Activated T-cell treated with anti-CD3 and anti-CD28 coated beads, Interleukin-2, amount 50 U/mL, for 1 hour (primary cell): ENCODE measurements at regions not wholly inside any gene's neighbourhood (a gene's known extent, or its start where the extent isn't known, plus 50 kb on each side); places are given as distances from the start of the nearest gene placed in this dataset.

Source experiments
- DNase-seq: peaks from one replicate; pipeline ENCODE4 v3.0.0-alpha.2; 2020

DNA sequence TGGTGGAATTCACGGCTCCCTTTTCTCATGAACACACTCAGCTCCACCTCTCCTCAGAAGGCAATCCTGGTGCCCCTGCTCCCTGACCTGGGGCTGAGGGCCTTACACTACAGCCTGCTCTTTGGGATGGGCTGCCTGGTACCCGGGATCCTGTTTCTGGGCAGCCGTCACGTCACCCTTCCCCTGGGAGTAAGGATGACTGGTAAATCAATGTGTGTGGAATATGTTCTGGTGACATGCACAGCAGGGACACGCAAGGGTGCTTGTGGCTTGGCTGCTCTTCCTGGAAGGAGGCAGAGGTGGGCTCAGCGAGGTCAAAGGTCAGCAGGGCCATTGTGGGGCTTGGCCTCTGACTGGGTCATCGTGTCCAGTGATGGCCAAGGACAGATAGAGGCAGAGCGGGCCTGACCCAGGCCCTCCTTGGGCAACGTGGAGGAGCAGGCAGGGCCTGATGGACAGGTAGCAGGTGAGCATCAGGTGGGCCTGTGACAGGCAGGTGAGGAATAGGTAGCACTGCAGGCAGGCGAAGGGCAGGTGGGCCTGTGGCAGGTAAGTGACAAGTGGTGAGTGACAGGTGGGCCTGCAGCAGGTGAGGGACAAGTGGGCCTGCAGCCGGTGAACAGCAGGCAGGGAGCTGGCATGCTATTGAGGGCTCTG is 399.4 kb upstream of the IRX4 start:
- no peak for DNase-seq

DNA sequence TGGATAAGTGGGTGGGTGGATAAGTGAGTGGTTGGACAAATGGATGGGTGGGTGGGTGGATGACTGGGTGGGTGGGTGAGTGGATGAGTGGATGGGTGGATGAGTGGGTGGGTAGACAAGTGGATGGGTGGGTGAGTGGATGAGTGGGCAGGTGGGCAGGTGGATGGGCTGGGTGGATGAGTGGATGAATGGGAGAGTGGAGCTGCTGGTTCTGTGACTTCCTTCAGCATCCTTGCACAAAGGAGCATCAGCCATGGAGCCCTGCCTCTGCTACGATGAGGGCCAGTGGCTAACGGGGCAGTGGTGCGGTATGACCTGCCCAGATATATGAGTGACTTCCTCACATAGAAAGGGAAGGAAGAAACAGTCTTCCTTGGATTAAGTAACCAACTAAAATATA is 398.7 kb upstream of the IRX4 start:
- DNase-seq: no peak

DNA sequence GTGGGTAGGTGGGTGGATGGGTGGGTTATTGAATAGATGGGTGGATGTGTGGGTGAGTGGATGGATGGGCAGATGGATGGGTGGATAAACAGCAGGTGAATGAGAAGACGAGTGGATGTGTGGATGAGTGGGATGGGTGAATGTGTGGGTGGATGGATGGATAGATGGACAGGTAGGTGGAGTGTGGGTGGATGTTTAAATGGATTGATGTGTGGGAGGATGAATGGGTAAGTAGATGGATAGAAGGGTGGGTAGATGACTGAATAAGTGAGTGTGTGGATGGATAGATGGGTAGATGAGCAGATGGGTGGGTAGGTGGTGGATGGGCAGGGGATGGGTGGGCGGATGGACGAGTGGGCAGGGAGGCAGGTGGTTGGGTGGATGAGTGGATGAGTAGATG is 397.6 kb upstream of the IRX4 start:
- DNase-seq: no peak

DNA sequence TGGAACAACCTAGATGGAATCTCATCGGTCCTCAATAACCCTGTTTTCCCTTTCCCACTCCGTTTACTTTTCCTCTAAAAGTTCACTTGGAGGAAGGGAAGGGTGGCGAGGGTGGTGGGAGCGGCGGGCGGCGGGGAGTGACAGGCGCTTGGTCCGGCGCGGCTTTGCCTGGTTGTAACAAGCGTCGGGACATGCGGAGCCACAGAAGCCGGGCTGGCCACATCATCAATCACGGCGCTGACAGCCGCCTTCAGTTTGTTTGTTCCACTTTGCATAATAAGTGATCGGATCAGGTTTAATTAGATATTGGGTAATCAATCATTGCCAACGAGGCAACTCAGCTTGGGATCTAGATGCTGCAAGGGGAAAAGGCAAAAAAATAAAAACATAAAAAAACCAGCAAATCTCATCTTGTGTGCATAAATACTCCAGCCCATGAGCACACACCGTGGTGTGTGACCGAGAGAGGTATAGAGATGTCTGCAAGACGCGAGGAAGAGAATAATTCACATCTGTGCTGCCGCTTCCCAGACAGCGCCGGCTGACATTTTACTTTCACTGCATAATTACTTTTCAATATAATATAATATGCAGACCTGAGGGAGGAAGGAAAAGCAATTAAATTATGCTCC is 396.2 kb upstream of the IRX4 start:
- DNase-seq: no peak

DNA sequence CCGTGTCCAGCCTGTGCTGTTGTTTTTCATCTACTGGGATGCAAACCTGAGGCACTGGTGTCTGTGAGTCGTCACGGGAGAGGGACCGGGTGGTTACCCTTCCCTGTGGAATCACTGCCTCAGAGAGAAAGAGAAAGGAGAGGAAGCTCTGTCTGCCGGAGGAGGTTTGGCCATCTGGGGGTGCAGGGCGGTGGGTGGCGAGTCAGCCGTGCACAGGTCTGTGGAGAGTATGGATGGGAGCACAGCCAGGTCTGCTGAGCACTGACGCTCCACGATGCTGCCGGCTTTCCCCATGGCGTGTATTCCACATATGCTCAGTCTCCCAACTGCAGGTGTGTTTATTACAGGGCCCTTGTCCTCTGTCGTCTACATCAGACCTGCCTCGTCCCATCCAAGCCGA is 395.2 kb upstream of the IRX4 start:
- no peak for DNase-seq

DNA sequence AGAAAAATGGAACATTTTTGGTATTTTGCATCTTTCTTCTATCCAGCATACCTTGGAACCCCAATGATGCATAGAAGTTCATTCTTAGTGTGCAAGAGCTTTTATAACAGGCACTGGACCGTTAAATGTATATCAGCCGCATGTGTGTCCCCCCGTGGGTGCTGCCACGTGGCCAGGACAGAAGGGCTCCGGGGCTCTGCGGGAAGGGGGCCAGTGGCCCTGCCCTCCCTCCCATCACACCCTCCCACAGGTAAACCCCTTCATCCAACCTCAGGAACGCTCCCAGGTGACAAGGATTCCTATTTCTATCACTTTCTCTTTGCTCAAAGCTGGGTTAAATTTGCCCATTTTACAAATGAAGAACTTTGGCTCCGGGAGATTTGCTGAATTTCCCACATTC is 393.4 kb upstream of the IRX4 start:
- DNase-seq: no peak

DNA sequence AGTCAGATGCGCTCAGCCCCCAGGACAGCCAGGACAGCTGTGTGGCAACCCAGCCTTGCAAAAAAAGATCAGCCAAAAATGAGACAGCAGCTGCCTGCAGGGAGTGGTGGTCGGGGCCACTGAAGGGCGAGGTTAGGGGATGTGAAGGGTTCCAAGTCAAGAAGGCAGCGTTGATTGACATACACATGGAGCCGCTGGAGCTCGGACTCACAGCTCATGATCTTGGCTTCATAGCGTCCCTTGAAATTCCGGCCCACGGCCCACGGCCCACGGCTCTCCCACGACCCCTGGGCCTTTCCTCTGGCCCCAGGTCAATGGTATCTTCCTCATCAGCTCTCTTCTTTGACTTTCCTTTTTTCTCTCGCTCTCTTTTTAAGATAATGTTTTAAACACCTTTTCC is 390.0 kb upstream of the IRX4 start:
- DNase-seq: no peak

DNA sequence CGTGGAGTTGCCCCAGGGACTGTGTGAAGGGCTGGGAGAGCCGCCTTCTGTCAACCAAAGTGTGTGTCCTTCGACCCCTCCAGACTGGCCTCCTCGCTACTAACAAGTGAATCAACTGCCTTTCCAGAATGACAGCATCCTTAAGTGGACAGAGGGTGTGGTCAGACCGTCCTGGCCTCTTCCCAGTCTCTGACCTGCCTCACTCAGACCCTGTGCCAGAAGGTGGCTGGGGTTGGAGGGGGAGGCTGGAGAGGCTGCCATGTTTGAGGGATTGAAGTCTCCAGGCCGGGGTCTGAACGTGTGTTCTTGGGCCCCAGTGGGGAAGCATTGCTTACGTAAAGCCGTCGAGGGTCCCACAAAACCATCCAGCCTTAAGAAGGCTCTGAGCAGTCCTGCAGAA is 389.3 kb upstream of the IRX4 start:
- DNase-seq: no peak

DNA sequence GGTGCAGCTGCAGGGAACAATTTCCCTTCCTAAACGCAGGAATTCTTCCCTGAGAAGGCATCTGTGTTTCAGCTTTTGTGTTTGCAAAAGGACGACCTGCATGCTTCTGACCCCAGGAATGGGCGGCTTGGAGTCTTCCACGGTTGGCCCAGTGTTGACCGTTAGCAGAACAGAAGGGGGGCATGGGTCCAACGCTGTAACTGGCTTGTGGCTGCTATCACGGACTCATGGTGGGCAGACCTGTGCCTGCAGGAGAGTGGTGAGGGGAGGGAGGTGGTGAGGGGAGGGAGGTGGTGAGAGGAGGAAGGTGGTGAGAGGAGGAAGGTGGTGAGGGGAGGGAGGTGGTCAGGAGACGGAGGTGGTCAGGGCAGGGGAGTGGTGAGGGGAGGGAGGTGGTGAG is 388.6 kb upstream of the IRX4 start:
- DNase-seq: no peak

DNA sequence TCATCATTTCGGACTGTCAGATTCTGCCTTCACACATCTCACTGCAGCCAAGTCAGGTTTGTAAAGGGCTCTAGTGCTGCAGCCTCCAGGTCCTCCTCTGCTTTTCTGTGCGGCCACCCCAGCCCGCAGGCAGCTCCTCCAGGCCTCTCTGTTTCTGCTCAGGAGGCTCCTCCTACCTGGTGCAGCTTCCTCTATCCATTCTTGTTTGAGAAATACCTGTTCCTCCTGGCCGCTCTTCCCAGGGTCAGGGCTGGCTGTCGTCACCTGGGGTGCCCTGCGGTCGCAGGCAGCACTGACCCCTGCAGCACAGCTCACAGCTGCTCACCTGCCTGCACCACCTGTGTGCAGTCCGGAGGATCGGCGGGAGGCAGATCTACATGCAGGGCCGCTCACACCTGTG is 387.7 kb upstream of the IRX4 start:
- no peak for DNase-seq

DNA sequence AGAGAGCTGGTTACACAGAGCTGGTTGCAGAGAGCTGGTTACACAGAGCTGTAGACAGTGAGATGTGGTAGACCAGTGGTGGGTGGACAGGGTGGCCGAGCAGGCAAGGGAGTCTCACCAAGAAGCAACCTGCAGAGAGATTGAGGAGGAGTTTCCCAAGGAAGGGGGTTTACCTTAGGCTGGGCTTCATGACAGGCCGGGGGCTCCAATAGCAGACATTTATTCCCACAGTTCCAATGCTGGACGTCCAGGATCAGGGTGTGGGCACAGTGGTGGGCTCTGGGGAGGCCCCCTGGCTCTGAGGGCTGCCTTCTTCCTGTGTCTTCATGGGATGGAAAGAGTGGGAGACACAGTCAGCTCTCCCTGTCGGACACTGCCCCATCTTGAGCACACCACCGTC is 386.9 kb upstream of the IRX4 start:
- no peak for DNase-seq

DNA sequence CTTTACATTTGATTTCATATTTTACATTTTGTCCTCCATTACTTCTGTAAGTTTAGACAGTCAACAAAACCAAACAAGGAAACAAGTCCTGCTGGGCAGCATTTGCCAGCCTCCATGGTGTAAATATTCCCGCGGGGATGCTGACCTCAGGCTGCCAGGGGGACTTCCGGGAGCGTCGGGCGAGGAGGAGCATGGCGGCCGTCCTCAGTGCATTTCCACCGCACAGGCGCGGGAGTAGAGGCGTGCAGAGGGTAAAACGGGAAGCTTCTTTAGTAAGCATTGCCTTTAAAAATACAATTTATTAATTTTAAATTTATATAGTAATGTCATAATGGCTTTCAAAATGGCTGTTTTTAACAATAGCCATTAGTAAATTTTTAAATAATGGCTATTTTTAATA is 385.3 kb upstream of the IRX4 start:
- DNase-seq: no peak

DNA sequence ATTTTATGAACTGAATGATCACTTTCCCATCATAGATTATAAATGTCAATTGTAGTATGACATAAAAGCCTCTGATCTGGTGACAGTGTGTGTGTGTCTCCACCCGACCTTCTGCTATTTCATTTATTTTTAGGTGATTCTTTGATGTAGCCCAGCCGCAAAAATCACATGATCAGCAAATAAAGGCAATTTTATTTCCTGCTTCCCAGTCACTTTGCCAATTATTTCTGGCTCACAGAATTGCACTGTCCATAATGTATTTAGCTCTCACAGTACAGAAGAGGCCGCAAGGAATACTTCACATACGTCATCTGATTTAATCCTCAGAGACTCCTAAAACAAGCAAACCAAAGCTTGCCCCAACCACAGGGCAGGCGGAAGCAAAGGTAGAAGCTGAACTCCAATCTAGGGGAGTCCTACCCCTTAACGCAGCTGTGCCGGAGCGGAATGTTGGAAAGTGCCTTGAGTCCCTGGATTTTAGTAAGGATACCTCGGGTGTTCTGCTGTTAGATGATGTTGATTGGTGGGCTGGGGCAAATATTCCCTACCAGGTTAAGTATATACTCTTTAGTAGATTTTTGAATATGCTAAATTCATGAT is 384.0 kb upstream of the IRX4 start:
- DNase-seq: no peak

DNA sequence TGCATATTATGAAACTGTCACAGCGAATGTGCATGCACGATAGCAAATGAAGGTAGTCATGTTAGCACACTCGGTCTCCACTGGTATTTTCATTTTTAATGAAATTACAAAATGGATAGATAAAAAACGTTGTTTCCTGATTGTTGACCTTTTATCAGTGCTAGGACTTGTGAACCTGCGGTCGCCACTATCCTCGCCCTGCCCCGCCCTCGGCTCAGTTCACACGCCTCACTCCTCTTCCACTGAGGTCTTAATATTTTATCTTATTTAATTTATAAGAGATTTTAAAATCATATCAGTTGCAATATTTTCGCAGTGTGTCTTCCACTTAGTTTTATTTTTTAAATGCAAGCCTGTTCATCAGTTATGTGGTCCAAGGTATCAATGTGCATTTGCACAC is 382.6 kb upstream of the IRX4 start:
- DNase-seq: no peak

DNA sequence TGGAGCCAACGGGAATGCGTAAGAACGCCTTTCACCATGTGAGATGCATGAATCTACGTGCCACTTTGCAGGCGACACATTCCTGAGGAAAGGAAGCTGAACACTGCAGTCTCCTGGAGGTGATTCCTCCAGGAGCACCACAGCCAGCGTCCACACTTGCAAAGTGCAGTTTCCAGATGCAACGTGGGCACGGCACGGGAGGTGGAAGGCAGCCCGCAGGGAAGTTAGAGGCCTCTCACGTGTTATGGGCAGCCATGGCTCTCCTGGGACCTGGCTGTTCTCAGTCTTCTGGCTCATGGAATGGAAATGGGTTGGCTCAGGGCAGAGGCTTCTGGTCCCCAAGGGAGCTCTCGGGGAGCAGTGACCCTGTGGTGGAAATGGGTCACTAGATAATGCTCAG is 381.0 kb upstream of the IRX4 start:
- DNase-seq: no peak

DNA sequence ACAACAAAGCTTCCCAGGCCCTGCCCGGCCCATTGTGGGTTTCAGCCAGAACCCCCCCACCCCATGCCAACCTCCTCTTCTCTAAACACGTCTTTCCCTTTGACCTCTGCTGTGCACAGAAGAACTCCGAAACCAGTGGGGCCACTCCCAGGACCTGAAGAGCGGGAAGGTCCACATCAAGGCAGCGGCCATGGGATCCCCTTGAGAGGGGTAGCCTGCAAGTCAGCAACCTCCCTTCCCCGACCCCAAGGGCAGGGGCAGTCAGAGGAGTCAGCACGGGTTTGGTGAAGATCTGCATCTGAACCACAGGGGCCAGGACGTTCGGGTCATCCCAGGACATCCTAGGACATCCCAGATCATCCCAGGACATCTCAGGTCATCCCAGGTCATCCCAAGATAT is 379.9 kb upstream of the IRX4 start:
- DNase-seq: no peak

DNA sequence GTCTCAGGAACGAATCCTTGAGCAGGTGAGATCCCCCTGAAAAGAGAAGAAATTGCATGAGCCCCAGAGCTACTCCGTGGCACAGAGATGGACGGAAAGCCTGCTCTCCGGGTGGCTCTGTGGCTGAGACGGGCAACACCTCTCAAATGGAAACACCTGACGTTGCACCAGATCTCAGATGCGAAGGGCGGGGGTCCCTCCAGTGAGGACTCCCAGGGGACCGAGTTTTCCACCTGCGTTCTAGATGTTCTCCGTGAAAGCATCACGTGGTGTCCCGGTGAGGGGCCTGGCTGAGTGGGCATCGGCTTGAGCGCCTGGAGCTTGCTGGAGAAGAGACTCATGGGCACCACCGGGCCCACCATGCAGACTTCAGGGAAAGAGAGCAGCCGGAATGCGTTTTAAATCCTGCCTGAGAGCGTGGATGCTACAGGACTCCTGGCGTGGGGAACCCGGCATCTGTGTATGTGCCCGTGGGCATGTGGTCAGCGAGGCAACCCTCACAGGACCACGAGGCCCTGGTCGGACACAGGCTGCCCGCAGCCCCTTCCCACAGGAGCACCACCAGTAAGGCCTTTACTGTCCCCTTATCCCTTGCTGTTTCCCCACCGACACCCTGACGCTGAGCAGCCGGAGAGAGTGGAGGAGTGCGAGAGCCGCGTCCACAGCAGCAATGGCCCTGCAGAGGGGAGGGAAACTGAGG is 378.4 kb upstream of the IRX4 start:
- DNase-seq: no peak

DNA sequence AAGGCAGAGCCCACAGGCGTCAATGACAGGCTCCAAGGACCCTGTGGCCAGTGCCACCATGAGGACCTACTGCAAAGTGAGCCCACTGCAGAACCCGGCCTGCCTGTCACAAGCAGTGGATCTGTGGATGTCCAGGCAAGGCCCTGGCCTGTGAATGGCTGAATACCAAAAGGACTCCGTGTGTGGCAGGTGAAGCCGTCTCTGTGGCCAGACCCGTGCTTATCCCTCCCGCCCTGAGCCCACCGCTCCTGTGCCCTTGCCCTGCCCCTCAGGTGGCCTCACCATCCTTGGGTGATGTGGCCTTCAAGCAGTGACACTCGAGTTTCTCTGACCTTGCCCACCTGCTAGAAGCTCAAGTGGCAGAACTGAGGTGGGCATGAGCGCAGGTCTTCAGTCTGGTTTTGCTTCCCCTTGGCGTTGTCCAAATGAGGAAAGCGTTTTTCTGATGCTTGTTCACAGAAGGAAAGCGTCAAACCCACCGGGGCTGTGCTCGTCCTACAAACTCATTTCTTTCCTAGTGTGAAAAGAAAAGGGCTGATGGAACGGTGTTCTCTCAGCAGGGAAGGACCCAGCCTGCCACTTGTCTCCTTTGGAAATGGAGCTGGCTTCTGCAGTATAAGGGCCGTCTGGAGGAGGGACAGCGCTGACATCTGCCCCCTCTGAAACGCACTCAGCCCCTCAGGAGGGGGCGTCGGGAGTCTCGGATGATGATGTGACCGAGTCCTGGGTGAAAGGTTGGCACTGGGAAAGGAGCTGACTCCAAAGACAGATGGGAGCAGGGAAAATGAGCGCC is 377.7 kb upstream of the IRX4 start:
- no peak for DNase-seq

DNA sequence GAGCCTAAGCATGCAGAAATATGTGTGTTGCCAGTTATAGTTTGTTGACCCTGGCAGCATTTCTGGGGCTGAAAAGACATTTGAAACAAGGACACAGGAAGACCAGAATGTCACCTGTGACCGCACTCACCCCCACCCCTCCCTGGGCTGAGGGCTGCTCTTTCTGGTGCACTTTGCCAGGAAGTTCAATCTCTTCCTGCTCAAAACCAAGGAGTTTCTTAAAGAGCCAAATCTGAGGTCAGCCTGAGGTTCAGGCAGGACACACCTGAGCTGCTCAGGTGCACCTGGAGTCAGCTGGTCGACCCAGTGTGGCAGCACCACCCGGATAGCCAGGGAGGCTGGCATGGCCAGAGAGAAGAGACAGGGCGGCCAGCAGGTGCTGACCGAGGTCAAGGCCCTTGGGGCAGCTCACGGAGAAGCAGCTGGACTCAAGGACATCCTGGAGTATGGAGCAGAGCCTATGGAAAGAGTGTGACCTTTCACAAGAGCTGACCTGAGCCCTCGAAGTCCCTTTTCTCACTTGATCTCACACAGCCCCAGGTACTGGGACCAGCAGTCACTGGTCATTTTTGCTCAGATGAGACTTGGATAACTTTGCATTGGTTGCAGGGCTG is 376.9 kb upstream of the IRX4 start:
- no peak for DNase-seq

DNA sequence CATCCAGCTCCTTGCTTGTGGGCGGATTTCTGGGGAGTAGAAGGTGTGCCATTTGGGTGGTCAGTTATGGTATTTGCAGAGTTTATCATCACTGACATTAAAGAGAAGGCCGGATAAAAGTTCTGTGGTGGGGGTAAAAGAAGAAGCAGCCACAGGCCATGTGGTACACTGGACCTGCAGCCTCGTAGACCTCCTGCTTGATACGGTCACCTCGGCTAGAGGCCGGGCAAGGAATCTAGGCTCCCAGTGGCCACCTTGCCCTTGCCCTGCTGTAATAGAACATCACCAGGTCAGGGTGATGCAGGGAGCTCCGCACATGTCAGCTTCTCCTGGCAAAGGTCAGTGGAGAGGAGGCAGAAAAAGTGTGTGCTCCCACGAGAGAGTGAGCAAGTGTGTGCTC is 376.1 kb upstream of the IRX4 start:
- DNase-seq: no peak

DNA sequence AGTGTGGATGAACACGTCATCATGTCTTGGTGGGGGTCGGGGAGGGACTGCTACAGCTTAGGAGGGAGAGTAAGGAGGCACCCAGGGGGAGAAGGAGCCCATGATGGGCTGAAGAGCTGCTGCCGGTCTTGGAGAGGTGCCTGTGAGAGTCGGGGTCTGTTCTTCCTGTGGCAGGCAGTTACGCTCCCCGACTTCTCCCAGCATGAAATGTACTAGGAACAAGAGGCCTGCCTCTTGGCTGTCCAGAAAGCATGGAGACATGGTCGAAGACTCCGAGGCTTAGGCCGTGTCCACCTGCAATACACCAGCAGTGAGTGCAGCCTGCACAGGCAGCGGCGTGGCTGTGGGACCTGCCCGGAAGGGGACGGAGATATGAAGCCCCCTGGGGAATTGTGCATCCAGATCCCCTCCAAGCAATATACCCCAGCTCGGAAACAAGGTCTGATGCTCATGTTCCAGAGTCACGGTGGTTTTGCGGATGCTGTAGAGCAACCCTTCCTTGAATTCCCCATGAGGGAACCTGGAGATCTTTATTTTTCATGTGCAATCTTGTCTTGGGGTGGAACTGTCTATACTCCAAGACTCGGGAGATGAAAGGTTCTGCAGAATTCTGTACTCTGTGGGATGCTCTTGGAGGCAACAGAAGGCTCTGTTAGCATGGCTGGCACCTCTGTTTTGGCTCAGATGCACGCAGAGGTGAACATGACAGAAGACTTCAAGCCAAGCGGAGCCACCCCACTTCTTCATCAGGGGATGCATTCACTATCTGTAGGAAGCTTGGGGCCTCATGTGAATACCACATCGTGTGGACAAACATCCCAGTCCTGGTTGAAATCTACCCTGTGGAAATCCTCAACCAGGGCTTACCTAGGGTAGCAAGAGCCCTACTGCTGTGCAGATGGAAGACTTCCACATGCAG is 374.9 kb upstream of the IRX4 start:
- no peak for DNase-seq
